Non-pigmented ciliary epithelial cell (primary cell): ENCODE measurements at regions not wholly inside any gene's neighbourhood (a gene's known extent, or its start where the extent isn't known, plus 50 kb on each side); places are given as distances from the start of the nearest gene placed in this dataset.
"Not testable (repeated sequence)": the region's sequence is repeated elsewhere in the genome, so short reads cannot be mapped to it uniquely, and the experiment has no call there.

Experiments used
- DNase-seq: peaks from one replicate; pipeline ENCODE4 v3.0.0-alpha.2; 2010; ENCODE audit warnings: low read depth

DNA sequence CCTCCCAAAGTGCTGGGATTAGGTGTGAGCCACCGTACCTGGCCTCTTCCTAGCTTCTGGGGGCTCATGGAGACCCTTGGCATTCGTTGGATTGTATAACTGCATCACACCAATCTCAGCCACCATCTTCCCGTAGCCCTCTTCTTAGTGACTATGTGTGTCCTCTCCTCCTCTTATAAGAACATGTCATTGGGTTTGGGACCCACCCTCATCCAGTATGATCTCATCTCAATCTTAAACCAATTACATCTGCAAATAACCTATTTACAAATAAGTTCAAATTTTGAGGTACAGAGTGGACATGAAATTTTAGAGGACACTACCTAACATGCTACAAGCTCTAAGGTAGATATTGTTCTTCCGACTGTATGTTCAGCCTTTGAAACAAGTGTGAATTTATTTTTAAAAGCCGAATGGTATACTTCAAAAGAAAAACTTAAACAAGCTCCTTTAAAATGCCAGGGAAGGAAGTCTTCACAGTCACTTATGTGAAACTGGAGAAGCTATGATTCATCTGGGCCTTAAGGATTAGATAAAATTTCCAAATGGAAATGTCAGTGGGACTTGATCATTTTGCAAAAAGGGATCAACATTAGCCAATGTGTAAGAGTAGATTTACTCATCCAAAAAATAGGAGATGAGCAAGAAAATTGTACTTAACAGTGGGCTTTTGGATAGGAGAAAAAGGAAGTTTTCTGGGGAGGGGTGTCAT lies 225.7 kb downstream of the MEX3B start:
- DNase-seq, result no peak

DNA sequence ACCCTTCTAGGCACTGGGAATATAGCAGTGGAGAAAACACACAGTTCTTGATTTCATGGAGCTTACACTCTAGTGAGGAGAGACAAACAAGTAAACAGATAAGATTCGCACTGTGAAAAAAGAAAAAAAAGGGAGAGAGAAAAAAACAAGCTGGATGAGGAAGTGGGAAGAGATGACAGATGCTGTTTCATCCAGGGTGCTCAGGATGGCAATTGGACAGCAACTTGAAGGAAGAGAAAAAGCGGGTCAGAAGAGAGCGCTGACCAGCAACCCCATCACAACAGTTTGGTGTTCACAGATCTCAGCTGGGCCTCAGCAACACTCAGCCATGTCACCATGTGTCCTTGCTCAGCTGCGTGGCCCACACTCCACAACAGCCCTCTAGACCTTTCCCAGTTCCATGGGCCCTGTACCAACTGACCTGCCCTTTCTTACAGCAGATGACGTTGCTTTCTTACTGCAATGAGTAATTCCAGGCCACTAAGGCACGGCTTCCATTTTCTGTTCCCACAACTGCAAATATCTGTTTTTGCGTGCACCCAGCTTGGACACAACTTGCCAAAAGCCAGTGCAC lies 230.8 kb downstream of the MEX3B start:
- no peak for DNase-seq

DNA sequence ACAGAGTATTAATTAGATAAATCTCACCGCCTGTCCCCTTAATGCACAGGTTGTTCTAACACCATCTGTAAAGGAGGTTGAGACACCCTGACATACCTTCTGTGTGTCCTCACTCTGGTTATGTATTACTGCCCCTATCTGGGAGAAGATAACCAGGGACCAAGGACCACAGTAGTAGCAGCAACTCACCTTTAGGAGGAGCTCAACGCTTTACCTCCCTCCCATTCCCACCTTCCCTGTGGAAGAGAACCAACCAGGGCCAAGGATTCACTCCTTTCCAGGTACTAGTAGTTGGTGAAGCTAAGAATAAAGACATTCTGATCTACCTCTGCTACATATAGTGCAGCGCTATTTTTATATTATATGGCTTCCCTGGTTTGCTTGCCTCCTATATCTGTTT lies 232.6 kb downstream of the MEX3B start:
- DNase-seq, result no peak

DNA sequence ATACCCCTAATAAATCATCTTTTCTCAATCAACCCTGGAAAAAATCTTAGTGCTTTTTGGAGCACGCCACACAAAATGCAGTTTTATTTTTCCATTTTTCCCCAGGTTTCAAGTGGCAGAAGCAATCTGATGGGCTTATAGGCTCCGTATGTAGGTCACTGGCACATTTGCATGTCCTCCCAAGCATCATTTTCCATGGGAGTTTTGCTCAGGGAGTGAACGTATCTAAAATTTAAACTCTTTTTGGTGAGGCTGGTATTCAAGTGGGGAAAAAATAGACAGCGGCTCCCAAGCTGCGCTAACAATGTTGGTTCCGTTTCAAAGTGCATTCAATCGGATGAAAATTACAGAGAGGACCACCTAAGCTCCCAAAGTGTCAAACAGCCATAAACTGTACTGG lies 233.4 kb downstream of the MEX3B start:
- no peak for DNase-seq

DNA sequence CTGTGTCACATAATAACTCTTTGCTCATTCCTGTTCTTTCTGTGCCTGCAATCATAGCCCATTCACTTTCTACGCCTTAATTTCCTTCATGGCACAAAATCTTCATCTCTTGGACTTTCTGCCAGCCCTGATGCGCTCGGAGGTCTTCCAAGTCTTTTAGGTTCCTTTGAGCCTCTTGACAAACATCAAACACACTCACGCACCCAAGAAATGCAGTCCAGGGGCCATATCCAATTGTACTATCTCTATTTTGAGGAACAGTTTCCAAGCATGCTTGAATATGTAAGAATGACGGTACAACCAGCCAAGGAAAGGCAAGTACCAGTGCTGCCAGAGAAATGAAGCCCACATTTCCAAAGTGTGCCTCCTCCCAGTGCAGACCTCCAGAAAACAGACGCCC lies 234.1 kb downstream of the MEX3B start:
- DNase-seq, result no peak

DNA sequence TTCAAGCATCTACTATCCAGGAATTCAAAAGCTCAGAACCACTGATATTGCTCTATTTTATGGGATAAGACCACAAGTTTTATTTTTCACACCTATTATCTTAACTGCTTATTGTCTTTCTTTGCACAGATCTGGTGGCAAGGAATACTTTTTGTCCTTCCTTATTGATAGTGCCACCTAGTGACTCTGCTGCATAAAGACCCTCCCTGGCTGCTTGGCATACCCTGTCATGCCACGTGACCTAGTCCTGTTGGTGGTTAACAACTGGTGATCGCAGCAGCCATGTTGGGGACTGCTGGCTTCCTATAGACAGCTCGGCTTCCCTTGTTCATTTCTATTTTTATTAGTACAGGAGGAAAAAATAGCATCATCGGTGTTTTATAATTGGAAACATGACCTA lies 236.3 kb downstream of the MEX3B start:
- DNase-seq, result no peak

DNA sequence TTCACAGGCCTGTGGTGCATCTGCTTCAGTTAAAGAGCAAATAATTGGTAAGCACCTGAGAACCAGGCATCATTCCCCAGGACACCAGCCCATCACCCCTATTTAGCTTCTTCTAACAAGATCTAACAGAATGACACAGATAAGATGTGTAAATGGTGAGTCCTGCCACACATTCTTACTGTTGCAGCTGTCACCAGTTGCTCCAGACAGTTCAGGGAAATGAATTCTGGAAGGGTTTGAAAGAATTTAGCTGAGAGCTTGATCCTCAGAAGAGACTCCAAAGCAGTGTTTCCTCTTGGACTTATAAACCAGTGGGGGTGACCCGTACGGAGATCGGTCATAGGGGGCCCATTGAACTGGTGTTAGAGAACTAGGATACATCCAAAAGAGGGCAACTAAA lies 238.0 kb downstream of the MEX3B start:
- DNase-seq, result no peak

DNA sequence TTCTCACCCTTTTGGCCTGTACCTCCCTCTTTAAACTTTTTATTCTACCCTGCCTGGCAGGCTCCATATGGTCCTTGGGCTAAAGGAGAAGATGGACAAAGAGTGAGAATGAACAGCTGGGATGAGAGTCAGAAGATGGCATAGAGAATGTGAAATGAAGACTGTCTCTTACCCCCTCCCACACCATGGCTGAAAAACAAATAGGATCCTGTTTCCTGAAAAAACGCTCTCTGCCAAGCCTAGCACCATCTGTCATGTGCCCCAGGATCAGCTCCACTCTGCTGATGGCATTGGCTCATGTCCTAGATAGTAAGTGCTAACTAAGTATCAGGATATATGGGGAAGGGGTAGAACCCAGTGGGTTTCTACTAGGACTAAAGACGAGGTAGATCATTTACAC lies 238.6 kb downstream of the MEX3B start:
- DNase-seq, result no peak

DNA sequence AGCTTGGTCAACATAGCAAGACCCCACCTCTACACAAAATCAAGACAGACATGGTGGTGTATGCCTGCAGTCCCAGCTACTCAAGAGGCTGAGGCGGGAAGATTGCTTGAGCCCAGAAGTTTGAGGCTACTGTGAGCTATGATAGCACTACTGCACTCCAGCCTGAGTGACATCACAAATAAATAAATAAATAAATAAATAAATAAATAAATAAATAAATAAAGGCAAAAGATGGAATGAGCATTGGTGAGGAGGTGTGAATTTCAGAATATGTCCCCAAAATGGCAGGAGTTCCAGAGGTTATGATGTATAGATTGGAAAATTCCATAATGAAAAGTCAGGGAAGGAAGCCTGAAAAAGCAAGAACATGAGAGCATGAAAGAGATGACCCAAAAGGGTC lies 249.9 kb downstream of the MEX3B start:
- no peak for DNase-seq

DNA sequence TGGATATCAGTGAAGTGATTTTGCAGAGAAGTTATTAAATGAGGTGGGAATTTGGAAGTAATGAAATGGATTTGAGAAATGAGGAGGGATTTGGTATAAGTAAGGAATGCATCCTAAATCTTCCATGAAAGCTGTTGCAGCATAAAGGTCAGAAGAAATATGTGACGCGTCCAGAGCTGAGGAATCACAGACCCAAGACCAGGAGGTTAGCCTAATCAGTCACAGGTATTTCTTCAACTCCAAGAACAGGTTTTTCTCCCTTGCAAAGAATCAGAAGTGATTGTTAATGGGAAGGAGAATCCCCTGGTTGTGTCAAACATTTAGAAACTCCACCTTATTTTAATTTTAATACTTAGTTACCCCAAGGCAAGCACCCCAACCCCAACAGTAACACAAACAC lies 253.2 kb downstream of the MEX3B start:
- no peak for DNase-seq

DNA sequence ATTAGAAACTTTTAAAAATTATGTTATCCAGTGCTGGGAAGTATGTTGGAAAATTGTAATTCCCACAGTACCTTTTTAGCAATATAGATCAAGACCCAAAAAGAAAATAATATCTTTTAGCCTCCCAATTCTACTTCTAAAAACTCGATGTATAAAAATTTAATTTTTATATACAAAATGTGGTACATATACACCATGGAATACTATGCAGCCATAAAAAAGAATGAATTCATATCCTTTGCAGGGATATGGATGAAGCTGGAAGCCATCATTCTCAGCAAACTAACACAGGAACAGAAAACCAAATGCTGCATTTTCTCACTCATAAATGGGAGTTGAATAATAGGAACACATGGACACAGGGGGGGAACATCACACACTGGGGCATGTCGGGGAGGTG lies 254.5 kb downstream of the MEX3B start:
- DNase-seq, result not testable (repeated sequence)

DNA sequence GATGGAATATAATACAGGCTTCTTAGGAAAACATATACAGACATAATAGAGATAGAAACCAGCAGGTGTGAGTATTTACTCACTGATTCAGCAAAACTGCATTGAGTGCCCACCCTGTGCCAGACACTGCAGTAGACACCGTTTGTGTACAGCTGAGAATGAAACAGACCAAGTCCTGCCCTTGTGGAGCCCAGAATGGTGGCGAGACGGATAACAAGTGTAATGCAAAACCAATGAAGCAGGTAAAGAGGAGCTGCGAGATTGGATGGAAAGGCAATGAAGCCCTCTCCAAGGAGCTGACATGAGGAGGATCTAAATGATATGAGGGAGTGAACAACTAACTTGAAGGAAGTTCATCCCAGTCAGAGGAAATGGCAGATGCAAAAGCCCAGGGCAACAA lies 256.4 kb downstream of the MEX3B start:
- DNase-seq, result no peak

DNA sequence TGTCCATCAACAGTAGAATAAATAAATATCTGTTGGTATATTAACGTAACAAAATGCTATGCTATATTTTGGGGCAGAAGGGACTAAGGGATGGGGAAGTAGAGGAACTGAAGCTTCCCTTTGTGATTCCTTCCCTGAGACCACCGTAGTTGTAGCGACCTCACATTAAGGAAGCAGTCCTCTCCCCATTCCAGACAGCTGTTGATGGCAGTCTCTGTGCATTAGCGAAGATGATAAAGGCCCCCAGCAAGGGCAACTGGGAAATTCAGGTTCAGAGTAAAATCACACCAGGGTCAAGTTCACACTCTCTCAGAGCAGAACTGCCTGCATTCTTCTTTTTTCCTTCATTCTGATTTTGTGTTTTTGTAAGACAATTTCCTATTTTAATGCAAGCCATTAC lies 259.0 kb downstream of the MEX3B start:
- no peak for DNase-seq

DNA sequence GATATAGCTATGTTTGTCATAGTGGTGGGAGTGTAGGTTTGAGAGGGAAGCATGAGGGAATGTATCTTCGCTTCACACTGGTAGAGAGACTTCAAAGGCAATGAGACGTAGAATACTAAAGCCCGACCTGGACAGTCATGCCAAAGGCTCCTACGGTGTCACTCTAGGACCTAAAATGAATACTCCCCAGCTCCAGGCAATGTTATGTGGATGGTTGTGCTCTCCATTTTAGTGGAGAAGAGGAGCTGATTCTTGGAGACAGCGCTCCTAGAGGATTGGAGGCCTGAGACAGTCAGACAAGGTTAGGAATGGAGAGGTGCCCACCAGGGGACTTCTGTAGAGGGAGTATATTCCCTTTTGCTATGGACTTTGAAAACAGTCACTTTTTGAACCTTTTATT lies 260.1 kb downstream of the MEX3B start:
- DNase-seq, result no peak

DNA sequence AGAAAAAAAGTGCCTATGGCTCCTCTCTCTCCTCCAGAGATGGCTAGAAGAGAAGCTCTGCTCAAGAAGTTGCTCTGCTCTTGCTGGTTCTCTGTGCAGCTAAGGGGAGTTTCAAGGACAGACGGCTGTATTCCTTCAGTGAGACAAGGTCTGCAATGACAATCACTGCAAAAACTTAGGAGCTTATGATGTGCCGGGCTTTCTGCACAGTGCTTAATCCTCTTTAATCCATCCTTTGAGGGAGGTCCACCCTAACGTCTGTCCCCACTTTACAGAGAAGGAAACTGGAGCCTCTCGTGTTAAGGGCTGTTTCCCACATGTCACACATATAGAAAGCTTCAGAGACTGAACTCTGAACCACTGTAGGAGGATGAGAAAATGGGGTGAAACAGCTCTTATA lies 260.6 kb downstream of the MEX3B start:
- DNase-seq, result no peak

DNA sequence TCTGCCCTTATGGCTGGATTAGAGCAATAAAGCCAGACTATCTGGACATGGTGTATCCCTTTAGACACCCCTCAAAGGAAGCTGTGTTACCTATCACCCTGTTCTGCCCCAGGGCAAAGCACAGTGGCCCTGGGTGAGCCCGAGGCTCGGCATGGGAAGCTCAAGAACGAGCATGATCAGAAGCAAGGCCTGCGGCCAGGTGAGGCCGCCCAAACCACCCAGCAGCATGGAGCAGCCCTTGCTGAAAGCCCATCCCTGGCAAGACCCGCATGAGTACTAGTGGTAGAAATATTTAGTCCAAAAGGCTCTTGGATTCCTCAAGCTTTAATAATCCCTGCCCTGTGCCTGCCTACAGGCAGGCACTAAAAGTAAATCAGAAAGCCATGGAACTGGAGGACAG lies 261.1 kb downstream of the MEX3B start:
- no peak for DNase-seq

DNA sequence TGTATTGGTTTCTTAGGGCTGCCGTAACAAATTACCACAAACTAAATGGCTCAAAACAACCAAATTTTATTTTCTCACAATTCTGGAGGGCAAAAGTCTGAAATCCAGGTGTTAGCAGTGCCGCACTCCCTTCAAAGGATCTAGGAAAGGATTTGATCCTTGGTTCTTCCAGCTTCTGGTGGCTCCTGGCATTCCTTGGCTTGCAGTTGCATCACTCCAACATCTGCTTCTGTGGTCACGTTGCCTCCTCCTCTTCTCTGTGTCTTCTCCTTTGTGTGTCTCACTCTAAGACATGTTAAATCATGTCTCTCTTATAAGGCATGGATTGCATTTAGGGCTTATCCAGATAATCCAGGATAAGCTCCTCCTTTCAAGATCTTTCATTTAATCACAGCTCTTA lies 262.2 kb downstream of the MEX3B start:
- DNase-seq, result no peak

DNA sequence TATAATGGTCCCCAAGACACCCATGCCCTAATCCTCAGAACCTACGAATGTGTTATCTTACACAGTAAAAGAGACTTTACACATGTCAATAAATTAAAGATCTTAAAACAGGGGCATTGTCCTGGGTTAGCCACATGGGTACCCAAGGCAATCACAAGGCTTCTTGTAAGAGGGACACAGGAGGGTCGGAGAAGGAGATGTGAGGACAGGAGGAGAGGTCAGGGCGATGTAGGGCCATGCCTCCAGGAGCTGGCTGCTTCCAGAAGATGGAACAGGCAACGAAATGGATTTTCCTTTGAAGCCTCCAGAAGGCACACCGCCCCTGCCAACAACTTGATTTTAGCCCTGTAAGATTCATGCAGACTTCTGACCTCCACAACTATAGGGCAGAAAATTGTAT lies 262.7 kb downstream of the MEX3B start:
- no peak for DNase-seq

DNA sequence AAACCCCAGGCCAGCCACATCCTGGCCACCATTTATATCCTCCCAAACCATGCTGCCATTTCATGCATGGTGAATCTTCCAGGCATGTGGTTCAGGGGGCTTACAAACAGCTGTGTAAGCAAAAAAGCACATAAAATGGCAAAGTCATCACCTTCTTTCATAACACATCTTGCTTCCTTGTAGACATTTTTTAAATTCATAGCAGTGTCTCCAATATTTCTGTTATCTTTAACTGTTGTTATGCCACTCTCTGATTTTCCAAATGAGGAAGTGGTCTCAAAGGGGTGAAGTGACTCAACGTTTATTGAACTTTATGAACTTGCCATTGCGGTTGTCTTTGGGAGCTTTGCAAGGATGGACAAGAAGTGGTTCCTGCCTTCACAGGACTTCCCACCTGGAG lies 264.4 kb downstream of the MEX3B start:
- DNase-seq, result no peak

DNA sequence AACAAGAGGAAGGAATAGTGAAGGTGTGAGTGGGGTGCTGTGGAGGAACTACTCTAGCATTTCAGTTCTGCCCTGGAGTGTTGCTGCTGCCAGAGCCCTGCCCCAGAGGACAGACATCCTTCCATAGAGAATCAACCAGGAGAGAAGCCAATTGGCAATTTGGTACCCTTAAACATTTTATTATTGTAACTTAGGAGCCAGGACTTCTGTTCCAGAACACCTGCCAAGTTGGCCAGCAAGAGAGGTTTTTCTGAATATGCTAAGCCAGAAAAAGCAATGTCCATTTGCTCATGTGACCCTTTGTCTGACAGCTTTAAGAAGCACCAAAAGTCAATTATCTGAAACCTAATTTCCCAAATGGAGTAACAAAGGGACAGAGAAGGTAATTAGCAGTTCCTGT lies 264.9 kb downstream of the MEX3B start:
- DNase-seq, result no peak

DNA sequence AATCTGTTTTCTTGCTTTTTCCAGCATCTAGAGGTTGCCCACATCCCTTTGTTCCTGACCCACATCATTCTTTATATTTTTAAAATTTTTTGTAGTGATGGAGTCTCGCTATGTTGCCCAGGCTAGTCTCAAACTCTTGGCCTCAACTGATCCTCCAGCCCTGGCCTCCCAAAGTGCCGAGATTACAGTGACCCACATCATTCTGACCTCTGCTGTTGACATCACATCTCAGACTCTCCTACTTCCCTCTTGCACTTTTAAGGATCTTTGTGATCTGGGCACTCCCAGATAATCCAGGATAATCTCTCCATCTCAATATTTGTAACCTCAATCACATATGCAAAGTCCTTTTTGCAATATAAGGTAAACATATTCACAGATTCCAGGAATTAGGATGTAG lies 266.6 kb downstream of the MEX3B start:
- DNase-seq, result no peak

DNA sequence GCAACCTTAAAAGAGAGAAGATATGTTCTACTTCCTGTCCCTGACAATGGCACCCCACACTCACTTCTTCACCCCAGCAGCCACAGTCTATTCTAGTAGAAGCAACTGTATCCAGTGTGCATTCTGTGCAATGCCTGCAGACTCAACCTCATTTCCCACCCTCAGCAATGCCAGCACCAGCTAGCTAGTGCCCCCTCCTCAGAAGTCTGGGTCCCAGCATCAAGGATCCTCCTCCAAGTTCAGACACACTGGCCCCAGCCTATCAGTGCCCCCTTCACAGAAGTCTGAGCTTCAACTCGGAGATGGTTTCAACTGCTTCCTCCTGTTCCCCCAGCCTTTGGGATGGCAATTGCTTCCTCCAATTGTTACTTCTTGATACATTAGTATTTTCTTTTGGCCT lies 268.3 kb downstream of the MEX3B start:
- DNase-seq, result no peak

DNA sequence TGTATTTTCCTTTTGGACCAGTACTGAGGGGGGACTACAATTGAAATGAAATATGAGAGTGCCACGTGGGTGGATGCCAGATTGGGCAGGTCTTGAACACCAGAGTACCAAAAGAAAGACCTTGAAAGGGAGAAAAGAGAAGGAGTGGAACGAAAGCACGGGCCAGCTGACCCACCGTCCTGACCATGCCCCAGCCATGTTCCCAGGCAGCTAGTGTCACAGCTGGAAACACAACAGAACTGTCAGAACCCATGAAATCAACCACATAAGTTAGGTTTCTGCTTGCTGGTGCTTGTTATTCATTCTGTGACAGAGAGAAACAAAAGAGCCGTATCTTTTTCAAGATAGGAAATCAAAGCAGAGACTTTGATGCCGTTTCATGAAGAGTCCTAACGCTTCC lies 268.8 kb downstream of the MEX3B start:
- no peak for DNase-seq

DNA sequence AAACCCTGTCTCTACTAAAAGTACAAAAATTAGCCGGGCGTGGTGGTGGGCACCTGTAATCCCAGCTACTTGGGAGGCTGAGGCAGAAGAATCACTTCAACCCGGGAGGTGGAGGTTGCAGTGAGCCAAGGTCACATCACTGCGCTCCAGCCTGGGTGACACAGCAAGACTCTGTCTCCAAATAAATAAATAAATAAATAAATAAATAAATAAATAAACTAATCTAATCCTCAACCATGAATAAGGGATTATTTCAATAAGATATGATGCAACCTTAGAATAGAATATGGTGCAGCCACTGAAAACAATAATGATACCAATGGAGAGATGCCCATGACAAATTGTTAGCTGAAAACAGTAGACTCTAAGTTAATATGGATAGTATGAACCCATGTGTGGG lies 270.0 kb downstream of the MEX3B start:
- DNase-seq, result not testable (repeated sequence)
